Mesendoderm (in vitro differentiated cells): ENCODE measurements at regions not wholly inside any gene's neighbourhood (a gene's known extent, or its start where the extent isn't known, plus 50 kb on each side); places are given as distances from the start of the nearest gene placed in this dataset.
"Not testable (repeated sequence)": the region's sequence is repeated elsewhere in the genome, so short reads cannot be mapped to it uniquely, and the experiment has no call there.

Experiments used
- DNase-seq: peaks from one replicate; pipeline ENCODE4 v3.0.0; 2013
- H2AK5ac ChIP-seq: 2 replicates; pipeline ENCODE4 v1.6.1; 2013; ENCODE audit warnings: low read length, inconsistent platforms
- H2BK120ac ChIP-seq: 2 replicates; pipeline ENCODE4 v1.6.1; 2013; ENCODE audit warnings: low read depth, mild to moderate bottlenecking, low read length, moderate library complexity, mixed read lengths
- H2BK15ac ChIP-seq: replicated peaks from 2 replicates; pipeline ENCODE4 v1.6.1; 2013; ENCODE audit warnings: low read depth, mild to moderate bottlenecking, moderate library complexity
- H2BK5ac ChIP-seq: 2 replicates; pipeline ENCODE4 v1.6.1; 2013; ENCODE audit warnings: low read length, inconsistent platforms
- H3K18ac ChIP-seq: 2 replicates; pipeline ENCODE4 v1.6.1; 2013; ENCODE audit warnings: mild to moderate bottlenecking, low read length, mixed read lengths
- H3K23ac ChIP-seq: one replicate; pipeline ENCODE4 v1.6.1; 2013; ENCODE audit warnings: low read length
- H3K27ac ChIP-seq: 2 replicates; pipeline ENCODE4 v1.5.1; 2013; ENCODE audit warnings: low read depth, mild to moderate bottlenecking, inconsistent platforms, low read length, moderate library complexity
- H3K27me3 ChIP-seq: 2 replicates; pipeline ENCODE4 v1.6.1; 2013; ENCODE audit warnings: low read length, control low read depth, mild to moderate bottlenecking, inconsistent platforms; ENCODE audit not compliant: insufficient read depth, poor library complexity
- H3K36me3 ChIP-seq: 2 replicates; pipeline ENCODE4 v1.6.1; 2013; ENCODE audit warnings: low read length, inconsistent platforms; ENCODE audit not compliant: control insufficient read depth, insufficient read depth
- H3K4ac ChIP-seq: one replicate; pipeline ENCODE4 v1.6.1; 2013; ENCODE audit warnings: low read depth, mild to moderate bottlenecking, low read length, moderate library complexity
- H3K4me1 ChIP-seq: 2 replicates; pipeline ENCODE4 v1.6.1; 2013; ENCODE audit warnings: low read depth, low read length, inconsistent platforms; ENCODE audit not compliant: control insufficient read depth
- H3K4me2 ChIP-seq: 2 replicates; pipeline ENCODE4 v1.6.1; 2013; ENCODE audit warnings: low read length
- H3K4me3 ChIP-seq: 2 replicates; pipeline ENCODE4 v1.5.1; 2013; ENCODE audit warnings: mild to moderate bottlenecking, low read length
- H3K56ac ChIP-seq: one replicate; pipeline ENCODE4 v1.6.1; 2013; ENCODE audit warnings: low read length
- H3K79me1 ChIP-seq: 2 replicates; pipeline ENCODE4 v1.6.1; 2013; ENCODE audit warnings: low read length, inconsistent platforms
- H3K79me2 ChIP-seq: 2 replicates; pipeline ENCODE4 v1.6.1; 2013; ENCODE audit warnings: mild to moderate bottlenecking, low read length; ENCODE audit not compliant: control insufficient read depth, insufficient read depth
- H3K9ac ChIP-seq: 2 replicates; pipeline ENCODE4 v1.6.1; 2013; ENCODE audit warnings: low read length, inconsistent platforms
- H4K5ac ChIP-seq: one replicate; pipeline ENCODE4 v1.6.1; 2013; ENCODE audit warnings: low read length
- H4K8ac ChIP-seq: one replicate; pipeline ENCODE4 v1.6.1; 2013; ENCODE audit warnings: low read depth, mild to moderate bottlenecking, control low read depth, low read length, moderate library complexity
- WGBS: extraction: QIAGEN DNeasy Blood & Tissue Kit; methylation state at CpG from one replicate; pipeline ENCODE4 v1.1.7; 2013; ENCODE audit warnings: low lambda C conversion rate, missing lambda C conversion rate; ENCODE audit not compliant: insufficient coverage; ENCODE audit errors: extremely low coverage; 5-methylcytosine and 5-hydroxymethylcytosine counted together

DNA sequence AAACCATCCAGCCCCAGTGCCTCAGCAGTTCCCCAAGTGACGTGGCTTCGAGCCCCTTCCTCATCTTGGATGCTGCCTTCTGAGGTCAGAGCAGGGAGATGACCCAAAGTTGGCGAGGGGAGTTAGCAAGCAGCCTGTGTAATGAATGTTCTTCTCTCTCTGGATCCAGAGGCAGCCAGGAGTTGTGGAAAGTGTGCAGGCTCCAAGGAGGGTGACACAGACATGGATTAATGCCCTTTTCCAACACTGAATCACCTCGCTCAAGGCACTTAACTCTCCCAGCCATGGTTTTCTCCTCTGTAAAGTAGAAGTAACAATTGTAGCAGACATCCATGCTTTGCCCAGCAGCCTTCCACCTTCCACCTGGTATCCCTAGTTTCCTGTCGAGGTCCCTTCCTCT, 64.6 kb upstream of the HAND1 start:
- Histone ChIP-seq H3K79me1 (no peaks in the 10 kb centered on the region), H3K9ac (no peak overlapping the region), H3K23ac (no peak overlapping the region), H4K5ac (no peak overlapping the region), H3K79me2 (no peaks in the 10 kb centered on the region), H3K4me1 (peaks cover 3% of the 10 kb centered on the region), H3K27me3 (no peaks in the 10 kb centered on the region), H3K4ac (no peak overlapping the region), H2BK120ac (no peak overlapping the region), H2BK15ac (no peak overlapping the region), H3K4me2 (no peak overlapping the region), H3K4me3 (no peak overlapping the region), H3K56ac (peak overlapping the region; percentile 19), H2BK5ac (no peak overlapping the region), H4K8ac (no peak overlapping the region), H3K18ac (no peak overlapping the region), H3K36me3 (no peaks in the 10 kb centered on the region), H2AK5ac (peak overlapping the region; percentile 32), H3K27ac (no peak overlapping the region)
- DNase-seq = no peak
- no CpG with 5 or more reads among the region's 5 CpGs for WGBS

DNA sequence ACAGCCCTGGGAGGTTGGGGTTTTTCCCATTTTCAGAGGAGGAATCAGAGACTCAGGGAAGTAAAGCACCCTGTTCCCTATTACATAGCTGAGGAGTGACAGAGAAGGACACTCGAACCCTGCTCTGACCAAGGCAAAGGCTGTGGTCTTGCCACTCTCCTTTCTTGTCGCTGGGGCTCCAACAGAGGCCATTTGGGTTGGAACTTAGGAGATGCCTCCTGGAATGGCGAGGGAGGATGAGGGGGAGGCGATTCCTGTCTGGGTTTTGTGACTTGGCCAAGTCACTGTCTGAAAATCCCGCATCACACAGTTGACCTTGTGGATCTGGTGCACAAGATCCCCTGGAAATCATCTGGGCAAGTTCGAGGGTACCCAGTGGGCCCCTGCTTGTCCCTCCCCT, 64.0 kb upstream of the HAND1 start:
- Histone ChIP-seq H3K4ac (no peak overlapping the region), H3K79me1 (no peaks in the 10 kb centered on the region), H2BK120ac (no peak overlapping the region), H3K27ac (no peak overlapping the region), H3K18ac (no peak overlapping the region), H3K27me3 (no peaks in the 10 kb centered on the region), H3K23ac (no peak overlapping the region), H2BK15ac (no peak overlapping the region), H3K9ac (no peak overlapping the region), H3K4me2 (no peak overlapping the region), H2AK5ac (no peak overlapping the region), H4K5ac (no peak overlapping the region), H2BK5ac (no peak overlapping the region), H4K8ac (no peak overlapping the region), H3K56ac (peak overlapping the region; percentile 49), H3K79me2 (no peaks in the 10 kb centered on the region), H3K36me3 (no peaks in the 10 kb centered on the region), H3K4me1 (peaks cover 3% of the 10 kb centered on the region), H3K4me3 (no peak overlapping the region)
- WGBS = no CpG with 5 or more reads among the region's 6 CpGs
- DNase-seq = no peak

DNA sequence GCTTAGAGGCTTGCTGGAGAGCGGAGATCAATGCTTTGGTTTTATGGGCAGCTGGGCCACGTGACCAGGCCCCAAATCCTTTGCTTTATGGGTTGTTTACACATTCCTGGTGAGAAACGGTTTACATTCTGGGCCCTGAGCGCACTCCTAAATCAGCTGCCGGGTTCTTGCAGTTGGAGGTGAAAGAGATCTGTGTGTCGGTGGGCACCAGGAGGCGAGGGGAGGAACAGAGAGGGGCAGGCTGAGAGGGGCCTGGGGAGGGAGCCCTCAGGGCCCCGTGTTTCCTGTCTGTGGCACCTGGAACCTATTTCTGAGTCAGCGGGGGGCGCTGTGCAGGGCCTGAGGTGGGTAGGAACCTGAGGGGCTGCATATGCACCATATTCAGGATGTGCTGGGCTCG, 63.5 kb upstream of the HAND1 start:
- peaks cover 3% of the 10 kb centered on the region for H3K4me1 ChIP-seq
- peak overlapping the region; percentile 57 for H3K56ac ChIP-seq
- no peak overlapping the region for H2BK5ac ChIP-seq
- peak; percentile 74 for DNase-seq
- no peaks in the 10 kb centered on the region for H3K79me2 ChIP-seq
- no CpG with 5 or more reads among the region's 11 CpGs for WGBS
- no peak overlapping the region for H3K27ac ChIP-seq
- H3K9ac ChIP-seq = no peak overlapping the region
- no peak overlapping the region for H4K8ac ChIP-seq
- no peaks in the 10 kb centered on the region for H3K79me1 ChIP-seq
- H3K23ac ChIP-seq = no peak overlapping the region
- H2BK120ac ChIP-seq = no peak overlapping the region
- no peaks in the 10 kb centered on the region for H3K36me3 ChIP-seq
- no peak overlapping the region for H3K4me2 ChIP-seq
- no peak overlapping the region for H3K4me3 ChIP-seq
- H3K4ac ChIP-seq = no peak overlapping the region
- H4K5ac ChIP-seq = no peak overlapping the region
- H3K27me3 ChIP-seq = no peaks in the 10 kb centered on the region
- H2BK15ac ChIP-seq = no peak overlapping the region
- no peak overlapping the region for H3K18ac ChIP-seq
- no peak overlapping the region for H2AK5ac ChIP-seq

DNA sequence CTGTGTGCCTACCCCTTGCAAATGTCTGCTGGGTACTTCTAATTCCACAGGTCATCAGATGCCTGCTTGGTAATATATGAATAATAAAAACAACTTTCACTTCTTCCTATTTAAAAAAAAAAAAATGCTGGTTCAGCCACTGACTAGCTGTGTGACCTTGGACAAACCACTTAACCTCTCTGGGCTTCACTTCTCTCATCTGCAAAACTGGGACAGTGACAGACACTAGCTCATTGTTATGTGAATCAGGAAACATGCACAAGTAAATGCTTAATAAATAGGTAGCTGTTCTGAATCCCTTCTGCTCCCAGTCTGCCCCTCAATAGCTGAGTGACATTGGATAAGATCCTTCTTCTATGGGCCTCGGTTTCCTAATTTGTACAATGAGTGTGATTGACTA, 62.6 kb upstream of the HAND1 start:
- H2BK15ac ChIP-seq = no peak overlapping the region
- no peak overlapping the region for H3K4me3 ChIP-seq
- H2BK5ac ChIP-seq = no peak overlapping the region
- no peak overlapping the region for H3K4ac ChIP-seq
- no peak overlapping the region for H4K5ac ChIP-seq
- no peak overlapping the region for H2BK120ac ChIP-seq
- no peak overlapping the region for H3K27ac ChIP-seq
- no peak overlapping the region for H3K9ac ChIP-seq
- no peak overlapping the region for H3K56ac ChIP-seq
- no peak for DNase-seq
- H3K36me3 ChIP-seq = no peaks in the 10 kb centered on the region
- no peak overlapping the region for H4K8ac ChIP-seq
- no peaks in the 10 kb centered on the region for H3K79me1 ChIP-seq
- H3K4me1 ChIP-seq = peaks cover 3% of the 10 kb centered on the region
- H3K23ac ChIP-seq = no peak overlapping the region
- H3K18ac ChIP-seq = no peak overlapping the region
- no peaks in the 10 kb centered on the region for H3K79me2 ChIP-seq
- no peak overlapping the region for H3K4me2 ChIP-seq
- WGBS = no CpG with 5 or more reads among the region's 1 CpG
- H2AK5ac ChIP-seq = no peak overlapping the region
- H3K27me3 ChIP-seq = no peaks in the 10 kb centered on the region

DNA sequence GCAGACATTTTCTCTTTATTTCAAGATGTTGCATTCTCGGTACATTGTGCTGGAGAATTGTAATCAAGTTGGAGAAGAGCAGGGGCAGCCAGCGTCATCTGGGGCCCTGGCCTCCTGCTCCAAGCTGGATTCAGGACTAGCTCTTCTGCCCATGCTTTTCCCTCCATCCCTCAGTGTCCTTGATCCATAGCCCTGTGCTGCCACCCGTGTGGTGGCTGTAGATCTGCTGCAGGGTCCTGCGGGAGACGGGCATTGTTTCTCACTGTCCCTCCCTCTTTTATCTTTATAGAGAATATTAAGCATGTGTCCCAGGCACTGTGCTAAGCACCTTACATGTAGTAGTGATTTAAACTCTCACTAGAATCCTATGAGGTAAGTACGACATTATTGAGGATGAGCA, 60.5 kb upstream of the HAND1 start:
- H3K4me3 ChIP-seq = no peak overlapping the region
- no peak for DNase-seq
- WGBS = no CpG with 5 or more reads among the region's 6 CpGs
- H2BK120ac ChIP-seq = no peak overlapping the region
- H4K8ac ChIP-seq = no peak overlapping the region
- no peak overlapping the region for H2BK15ac ChIP-seq
- no peaks in the 10 kb centered on the region for H3K27me3 ChIP-seq
- no peak overlapping the region for H2BK5ac ChIP-seq
- H3K4ac ChIP-seq = no peak overlapping the region
- H3K79me1 ChIP-seq = no peaks in the 10 kb centered on the region
- no peak overlapping the region for H3K9ac ChIP-seq
- no peak overlapping the region for H3K23ac ChIP-seq
- no peak overlapping the region for H3K18ac ChIP-seq
- H3K4me1 ChIP-seq = peaks cover 7% of the 10 kb centered on the region
- H3K36me3 ChIP-seq = no peaks in the 10 kb centered on the region
- H4K5ac ChIP-seq = no peak overlapping the region
- no peak overlapping the region for H3K27ac ChIP-seq
- no peak overlapping the region for H3K56ac ChIP-seq
- no peak overlapping the region for H2AK5ac ChIP-seq
- H3K4me2 ChIP-seq = no peak overlapping the region
- H3K79me2 ChIP-seq = no peaks in the 10 kb centered on the region

DNA sequence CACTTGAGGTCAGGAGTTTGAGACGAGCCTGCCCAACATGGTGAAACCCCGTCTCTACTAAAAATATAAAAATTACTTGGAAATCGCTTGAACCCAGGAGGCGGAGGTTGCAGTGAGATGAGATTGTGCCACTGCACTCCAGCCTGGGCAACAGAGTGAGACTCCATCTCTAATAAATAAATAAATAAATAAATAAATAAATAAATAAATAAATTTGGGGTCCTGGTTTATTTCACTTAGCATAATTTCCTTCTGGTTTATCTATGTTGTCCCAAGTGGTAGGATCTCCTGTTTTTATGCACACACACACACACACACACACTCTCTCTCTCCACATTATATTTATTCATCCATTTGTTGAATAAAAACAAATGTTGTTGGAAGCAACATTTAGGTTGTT, 58.4 kb upstream of the HAND1 start:
- H3K4me3 ChIP-seq, H4K5ac ChIP-seq, H3K27me3 ChIP-seq, H3K79me2 ChIP-seq, H2BK15ac ChIP-seq, H3K23ac ChIP-seq, H3K36me3 ChIP-seq, H3K56ac ChIP-seq, DNase-seq, H3K27ac ChIP-seq, H3K18ac ChIP-seq, H2BK5ac ChIP-seq, H3K4ac ChIP-seq, H4K8ac ChIP-seq, H3K9ac ChIP-seq, H2BK120ac ChIP-seq, H3K79me1 ChIP-seq, H3K4me1 ChIP-seq, H2AK5ac ChIP-seq, H3K4me2 ChIP-seq: not testable (repeated sequence)
- WGBS = no CpG with 5 or more reads among the region's 4 CpGs
